Aorta (tissue), 5 donors: ENCODE measurements at regions not wholly inside any gene's neighbourhood (a gene's known extent, or its start where the extent isn't known, plus 50 kb on each side); places are given as distances from the start of the nearest gene placed in this dataset.
A peak's percentile ranks its signal among the peaks of the same experiment; 100 is the strongest.

Source experiments
- ATAC-seq: fragments of 200-7000 bp; cut with Tn5 transposase; one replicate; pipeline ENCODE4 v1.9.1; 2022; ENCODE audit warnings: moderate library complexity; ENCODE audit not compliant: low FRiP score
- DNase-seq, 2 donors: peaks; one replicate each; pipeline ENCODE4 v3.0.0-alpha.2; 2020
- H3K27ac ChIP-seq, 2 donors: one replicate each; pipeline ENCODE4 v1.5.1; 2013; ENCODE audit warnings: low read length in 2 of 2, mild to moderate bottlenecking in 2 of 2, moderate library complexity in 2 of 2, control low read depth in 1 of 2, inconsistent platforms in 1 of 2, low read depth in 1 of 2
- H3K27me3 ChIP-seq, 2 donors: one replicate each; pipeline ENCODE4 v1.6.1; 2013; ENCODE audit warnings: control low read depth in 1 of 2, low read length in 1 of 2, mild to moderate bottlenecking in 1 of 2, moderate library complexity in 1 of 2; ENCODE audit not compliant: insufficient read depth in 2 of 2, control insufficient read depth in 1 of 2
- H3K36me3 ChIP-seq, 2 donors: one replicate each; pipeline ENCODE4 v1.6.1; 2013; ENCODE audit warnings: control low read depth in 1 of 2, low read length in 1 of 2, mild to moderate bottlenecking in 1 of 2; ENCODE audit not compliant: insufficient read depth in 2 of 2, control insufficient read depth in 1 of 2
- H3K4me1 ChIP-seq, 2 donors: one replicate each; pipeline ENCODE4 v1.6.1; 2013; ENCODE audit warnings: low read length in 2 of 2, control low read depth in 1 of 2, mild to moderate bottlenecking in 1 of 2, moderate library complexity in 1 of 2; ENCODE audit not compliant: insufficient read depth in 2 of 2, control insufficient read depth in 1 of 2
- H3K4me3 ChIP-seq, 2 donors: one replicate each; pipeline ENCODE4 v1.5.1; 2013; ENCODE audit warnings: low read length in 2 of 2, control low read depth in 1 of 2, mild to moderate bottlenecking in 1 of 2
- H3K9me3 ChIP-seq: one replicate; pipeline ENCODE4 v1.6.1; 2013; ENCODE audit warnings: mild to moderate bottlenecking, low read length; ENCODE audit not compliant: control insufficient read depth
- WGBS, 2 donors: extraction: QIAGEN DNeasy Blood & Tissue Kit; methylation state at CpG; one replicate each; pipeline ENCODE4 v1.1.7; 2013; 5-methylcytosine and 5-hydroxymethylcytosine counted together
- intact Hi-C, 2 donors: fragments of 100-400 bp; cut with DNase I; formaldehyde crosslinking; loops; one replicate each; pipeline versions ENCODE4 v1.14.2 to v1.15.0; 2022
- donor health status: healthy with polysubstance abuse.
- donor health status: Bipolar disorder and iron deficiency.
- donor health status: DM: no; HTN: no; CAD: no.
- donor health status: DM: no; HTN: no; CAD: no.
- donor health status: DM: yes; HTN: yes; CAD: no.

DNA sequence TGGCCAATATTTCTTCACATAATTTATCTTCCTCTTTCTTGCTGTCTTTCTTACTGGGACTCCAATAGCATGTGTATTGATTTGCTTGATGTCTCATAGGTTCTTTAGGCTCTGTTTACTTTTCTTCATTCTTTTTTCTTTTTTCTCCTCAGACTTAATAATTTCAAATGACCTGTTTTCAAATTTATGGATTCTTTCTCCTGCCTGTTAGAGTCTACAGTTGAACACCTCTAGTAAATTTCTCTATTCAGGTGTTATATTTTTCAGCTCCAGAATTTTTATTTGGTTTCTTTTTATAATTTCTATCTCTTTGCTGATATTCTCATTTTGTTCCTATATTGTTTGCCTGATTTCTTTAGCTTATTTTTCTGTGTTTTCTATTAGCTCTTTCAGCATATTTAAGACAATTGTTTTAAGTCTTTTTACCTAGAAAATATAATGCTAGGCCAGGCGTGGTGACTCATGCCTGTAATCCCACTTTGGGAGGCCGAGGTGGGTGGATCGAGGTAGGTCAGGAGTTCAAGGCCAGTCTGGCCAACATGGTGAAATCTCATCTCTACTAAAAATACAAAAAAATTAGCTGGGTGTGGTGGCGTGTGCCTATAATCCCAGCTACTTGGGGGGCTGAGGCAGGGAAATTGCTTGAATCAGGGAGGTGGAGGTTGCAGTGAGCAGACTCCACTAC, 61.9 kb upstream of the TNS3 start:
- H3K36me3 ChIP-seq, result no peaks in the 10 kb centered on the region
- intact Hi-C loops, result no loop called here
- ATAC-seq, result no peak
- no peaks in the 10 kb centered on the region for H3K27me3 ChIP-seq
- no peak overlapping the region for H3K4me3 ChIP-seq
- DNase-seq, result no peak
- no peaks in the 10 kb centered on the region for H3K9me3 ChIP-seq
- peaks cover 0 to 4% of the 10 kb centered on the region in 2 donors for H3K4me1 ChIP-seq
- H3K27ac ChIP-seq, result no peak overlapping the region
- WGBS, 2 donors, result 95 to 97% methylated on average over 4 of the region's 4 CpGs

DNA sequence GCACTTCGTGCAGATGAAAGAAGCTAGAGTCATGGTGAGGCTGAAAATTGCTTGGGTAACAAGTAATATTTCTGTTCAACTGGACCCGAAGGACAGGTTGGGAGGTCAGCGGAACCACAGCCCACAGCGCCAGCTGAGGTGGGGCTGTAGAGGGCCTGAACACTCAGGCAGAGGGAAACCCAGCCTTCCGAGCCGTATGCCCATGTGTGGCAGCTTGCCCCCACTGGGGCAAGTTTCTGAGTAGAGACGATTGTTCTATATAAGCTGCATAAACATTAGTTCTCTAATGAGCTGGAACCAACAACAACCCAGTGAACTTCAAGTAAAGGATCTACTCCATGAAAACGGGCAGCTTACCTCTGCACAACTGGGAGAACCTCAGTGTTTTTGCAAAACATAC, 58.4 kb upstream of the TNS3 start:
- ATAC-seq, result no peak
- H3K9me3 ChIP-seq, result no peaks in the 10 kb centered on the region
- H3K4me3 ChIP-seq, result no peak overlapping the region
- H3K27me3 ChIP-seq, result no peaks in the 10 kb centered on the region
- no peak overlapping the region for H3K27ac ChIP-seq
- no peaks in the 10 kb centered on the region for H3K36me3 ChIP-seq
- 73 to 76% methylated on average over 8 of the region's 8 CpGs for WGBS, 2 donors
- intact Hi-C loops, result no loop called here
- DNase-seq, result no peak
- peaks cover 4% of the 10 kb centered on the region in 2 donors for H3K4me1 ChIP-seq

DNA sequence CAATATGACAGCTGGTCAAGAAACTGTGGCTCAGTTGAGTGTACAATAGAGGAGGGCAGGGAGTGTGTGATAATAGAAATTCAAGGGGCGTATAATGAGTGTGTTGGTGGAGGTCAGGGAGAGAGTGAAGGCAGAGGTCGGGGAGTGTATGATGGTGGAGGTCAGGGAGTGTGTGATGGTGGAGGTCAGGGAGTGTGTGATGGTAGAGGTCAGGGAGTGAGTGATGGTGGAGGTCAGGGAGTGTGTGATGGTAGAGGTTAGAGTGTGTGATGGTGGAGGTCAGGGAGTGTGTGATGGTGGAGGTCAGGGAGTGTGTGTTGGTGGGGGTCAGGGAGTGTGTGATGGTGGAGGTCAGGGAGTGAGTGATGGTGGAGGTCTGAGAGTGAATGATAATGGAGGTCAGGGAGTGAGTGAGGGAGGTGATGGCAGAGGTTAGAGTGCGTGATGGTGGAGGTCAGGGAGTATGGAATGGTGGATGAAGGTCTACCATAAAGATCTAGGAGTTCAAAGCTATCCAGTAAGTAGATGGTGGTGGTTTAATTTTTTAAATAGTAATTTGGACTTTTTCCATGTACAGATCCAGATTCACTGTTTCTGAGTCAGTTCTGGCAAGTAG, 57.7 kb upstream of the TNS3 start:
- no peaks in the 10 kb centered on the region for H3K9me3 ChIP-seq
- intact Hi-C loops, result loop anchor here (5.0 to 10.0 kb wide), 3 partner anchors 43 to 57 kb away; partner anchors contain the start of gene TNS3 (in 2 of the 2)
- 88 to 92% methylated on average over 3 of the region's 3 CpGs for WGBS, 2 donors
- no peaks in the 10 kb centered on the region for H3K27me3 ChIP-seq
- no peak overlapping the region for H3K4me3 ChIP-seq
- H3K4me1 ChIP-seq, result peaks cover 4% of the 10 kb centered on the region in 2 donors
- ATAC-seq (no peak), DNase-seq (no peak)
- H3K36me3 ChIP-seq, result no peaks in the 10 kb centered on the region
- H3K27ac ChIP-seq, result no peak overlapping the region

- peak overlapping the region in 1 of 2 donors; percentile 46 for H3K27ac ChIP-seq
- ATAC-seq (peak; percentile 30), DNase-seq (peak in 1 of 2 donors; percentile 70)
- peaks cover 4% of the 10 kb centered on the region in 2 donors for H3K4me1 ChIP-seq
- 19% methylated on average over 14 of the region's 14 CpGs for WGBS, 2 donors
- H3K27me3 ChIP-seq, result no peaks in the 10 kb centered on the region
- no peaks in the 10 kb centered on the region for H3K36me3 ChIP-seq
- intact Hi-C loops, result loop anchor here (5.0 to 10.0 kb wide), 3 partner anchors 44 to 56 kb away; partner anchors contain the start of gene TNS3 (in 2 of the 2)
- no peaks in the 10 kb centered on the region for H3K9me3 ChIP-seq
- no peak overlapping the region for H3K4me3 ChIP-seq
Measured at GRCh38 chr7:47638679-47639315, 56.9 kb upstream of the TNS3 start.

DNA sequence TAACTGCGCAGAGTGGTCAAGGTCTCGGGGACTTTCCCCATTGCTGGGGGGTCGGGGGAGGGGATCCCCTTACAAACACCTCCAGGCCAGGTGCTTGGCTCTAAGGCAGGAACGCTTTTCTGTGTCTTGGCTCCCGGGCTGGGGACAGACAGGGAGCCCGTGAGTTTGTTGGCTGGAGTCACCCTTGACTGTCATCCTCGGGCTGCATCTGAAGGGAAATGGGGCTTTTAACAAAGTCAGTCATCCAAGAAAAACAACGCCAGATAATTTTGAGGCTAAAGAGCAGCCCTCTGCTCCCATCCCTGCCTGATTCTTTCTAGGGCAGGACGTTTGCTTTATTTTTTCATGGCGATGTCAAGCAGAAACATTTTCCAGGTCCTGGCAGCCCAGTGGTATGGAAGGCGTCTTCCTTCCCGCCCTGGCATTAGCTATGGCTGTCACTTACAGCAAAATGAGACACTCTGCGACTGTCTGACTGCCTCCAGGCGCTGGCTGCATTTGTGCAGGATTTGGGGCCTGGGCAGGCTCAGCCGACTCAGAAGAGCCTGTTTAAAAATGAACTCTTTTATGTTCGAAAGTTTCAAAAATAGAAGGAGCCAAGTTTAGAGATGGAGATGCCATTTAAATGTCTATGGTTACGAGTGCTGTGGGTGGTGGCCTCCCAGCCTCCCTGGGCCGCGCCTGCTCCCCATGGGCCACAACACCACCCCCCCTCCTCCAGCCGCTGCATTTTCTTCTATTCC, 54.7 kb upstream of the TNS3 start:
- DNase-seq (no peak), ATAC-seq (peak; percentile 76)
- Histone ChIP-seq H3K27me3 (no peaks in the 10 kb centered on the region), H3K27ac (peak overlapping the region; percentile 60 to 91), H3K4me1 (peaks cover 4% of the 10 kb centered on the region in 2 donors), H3K9me3 (no peaks in the 10 kb centered on the region), H3K4me3 (no peak overlapping the region), H3K36me3 (no peaks in the 10 kb centered on the region)
- intact Hi-C loops, result loop anchor here (5.0 to 10.0 kb wide), 3 partner anchors 46 to 54 kb away; partner anchors contain the start of gene TNS3 (in 2 of the 2)
- 3 to 7% methylated on average over 20 of the region's 20 CpGs for WGBS, 2 donors

- H3K27ac ChIP-seq, result peak overlapping the region; percentile 60 to 91
- DNase-seq, result no peak
- ATAC-seq, result no peak
- no peaks in the 10 kb centered on the region for H3K27me3 ChIP-seq
- WGBS, 2 donors, result 2 to 3% methylated on average over 4 of the region's 4 CpGs
- peaks cover 4% of the 10 kb centered on the region in 2 donors for H3K4me1 ChIP-seq
- H3K9me3 ChIP-seq, result no peaks in the 10 kb centered on the region
- intact Hi-C loops, result loop anchor here (5.0 to 10.0 kb wide), 3 partner anchors 46 to 54 kb away; partner anchors contain the start of gene TNS3 (in 2 of the 2)
- H3K36me3 ChIP-seq, result no peaks in the 10 kb centered on the region
- H3K4me3 ChIP-seq, result no peak overlapping the region
Measured at GRCh38 chr7:47636081-47636432, 54.1 kb upstream of the TNS3 start.

DNA sequence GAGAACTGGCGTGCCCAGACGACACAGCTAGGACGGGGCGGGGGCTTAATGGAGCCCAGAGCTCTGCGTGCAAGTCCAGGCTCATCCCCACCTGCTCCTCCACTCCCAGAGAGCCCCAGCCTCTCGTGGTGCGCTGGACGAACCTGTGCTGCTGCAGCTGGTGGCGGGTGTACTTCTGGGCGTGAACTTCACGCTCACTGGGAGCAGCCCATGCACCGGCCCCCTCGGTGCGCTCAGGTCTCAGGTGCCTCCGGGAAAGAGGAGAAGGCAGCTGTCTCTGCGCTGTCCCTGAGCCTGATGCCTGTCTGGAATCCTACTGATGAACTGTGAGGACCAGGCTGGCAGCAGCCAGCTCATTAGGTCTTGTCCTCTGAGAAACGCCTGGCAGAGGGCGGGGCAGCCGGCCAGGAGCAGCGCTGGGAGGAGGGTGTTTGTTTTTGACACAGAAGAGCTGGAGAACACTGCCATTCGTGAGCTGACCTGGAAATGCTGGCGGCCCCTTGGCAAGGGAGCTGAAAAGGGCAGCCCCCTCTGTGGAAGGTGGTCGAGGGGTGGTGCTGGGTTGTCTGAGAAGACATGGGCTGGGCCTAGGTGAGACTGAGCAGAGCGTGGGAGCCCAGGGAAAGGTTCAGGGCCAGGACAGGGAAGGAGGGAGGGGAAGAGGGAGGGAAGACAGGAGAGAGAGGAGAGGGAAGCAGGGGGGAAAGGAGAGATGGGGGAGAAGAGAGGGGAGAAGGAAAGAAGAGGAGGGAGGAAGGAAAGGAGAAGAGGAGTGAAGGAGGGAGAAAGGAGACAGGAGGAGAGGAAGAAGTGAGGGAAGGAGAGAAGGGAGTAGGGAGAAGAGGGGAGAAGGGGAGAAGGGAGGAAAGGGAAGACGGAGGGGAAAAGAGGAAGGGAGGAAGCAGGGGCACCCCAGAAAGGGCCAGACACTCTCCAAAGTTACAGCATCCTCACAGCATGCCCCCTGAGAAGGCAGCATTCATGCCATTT, 53.5 kb upstream of the TNS3 start:
- intact Hi-C loops, result loop anchor here (5.0 to 10.0 kb wide), 3 partner anchors 47 to 53 kb away; partner anchors contain the start of gene TNS3 (in 2 of the 2)
- DNase-seq (peak; percentile 64 to 84), ATAC-seq (no peak)
- H3K4me3 ChIP-seq, result no peak overlapping the region
- no peaks in the 10 kb centered on the region for H3K27me3 ChIP-seq
- H3K27ac ChIP-seq, result peak overlapping the region; percentile 60 to 91
- peaks cover 0 to 4% of the 10 kb centered on the region in 2 donors for H3K4me1 ChIP-seq
- no peaks in the 10 kb centered on the region for H3K9me3 ChIP-seq
- H3K36me3 ChIP-seq, result no peaks in the 10 kb centered on the region
- WGBS, 2 donors, result 31 to 33% methylated on average over 25 of the region's 25 CpGs
